OCI-LY7 (cell line): ENCODE measurements at regions not wholly inside any gene's neighbourhood (a gene's known extent, or its start where the extent isn't known, plus 50 kb on each side); places are given as distances from the start of the nearest gene placed in this dataset.

Source experiments
- BruUV-seq: library from RNA; stranded (reverse); fragments of 400-500 nt; replicated peaks from 2 replicates; lab custom pipeline; 2021; lab: Mats Ljungman, UMichigan
- CTCF ChIA-PET: fragments of 300-600 bp; sonication (Branson Sonifier 250); formaldehyde crosslinking; loops from one replicate; lab custom pipeline; 2022; ENCODE audit warnings: antibody characterized with exemption; ENCODE audit not compliant: unreplicated experiment; lab: Charles Lee
- POLR2A ChIA-PET: fragments of 300-600 bp; sonication (Branson Sonifier 250); formaldehyde crosslinking; loops from one replicate; lab custom pipeline; 2022; ENCODE audit warnings: antibody characterized with exemption; lab: Charles Lee
- DNase-seq: peaks from one replicate; pipeline ENCODE4 v3.0.0-alpha.2; 2015; ENCODE audit warnings: low spot score
- H2AFZ ChIP-seq: fragments of 200-600 bp; sonication (generic), shearing (Covaris generic); 2 replicates; pipeline ENCODE4 v1.6.1; 2014; ENCODE audit warnings: mild to moderate bottlenecking, antibody characterized with exemption, low read length, moderate library complexity
- H3K27ac ChIP-seq: fragments of 200-600 bp; sonication (generic); 2 replicates; pipeline ENCODE4 v1.5.1; 2014; ENCODE audit warnings: mixed run types, low read depth, mild to moderate bottlenecking, moderate library complexity, low read length, inconsistent platforms; ENCODE audit not compliant: poor library complexity, severe bottlenecking
- H3K36me3 ChIP-seq: fragments of 200-600 bp; sonication (generic); 2 replicates; pipeline ENCODE4 v1.6.1; 2014; ENCODE audit warnings: mild to moderate bottlenecking, antibody characterized with exemption, low read length, moderate library complexity, mixed read lengths; ENCODE audit not compliant: insufficient read depth
- H3K4me1 ChIP-seq: fragments of 200-600 bp; sonication (generic); 2 replicates; pipeline ENCODE4 v1.5.1; 2014; ENCODE audit warnings: mild to moderate bottlenecking, low read length; ENCODE audit not compliant: insufficient read depth, poor library complexity, severe bottlenecking
- H3K4me2 ChIP-seq: fragments of 200-600 bp; sonication (generic); 2 replicates; pipeline ENCODE4 v1.6.1; 2014; ENCODE audit warnings: mild to moderate bottlenecking, low read length
- H3K4me3 ChIP-seq: fragments of 200-600 bp; sonication (generic); 2 replicates; pipeline ENCODE4 v1.5.1; 2014; ENCODE audit warnings: mild to moderate bottlenecking, low read depth, low read length; ENCODE audit not compliant: poor library complexity, severe bottlenecking
- H3K79me2 ChIP-seq: fragments of 200-600 bp; sonication (generic); 2 replicates; pipeline ENCODE4 v1.6.1; 2016; ENCODE audit warnings: low read depth, mild to moderate bottlenecking, low read length, moderate library complexity, mixed read lengths; ENCODE audit not compliant: insufficient read depth
- H3K9me2 ChIP-seq: fragments of 200-600 bp; sonication (generic); 2 replicates; pipeline ENCODE4 v1.6.1; 2016; ENCODE audit warnings: mild to moderate bottlenecking, low read length, mixed read lengths; ENCODE audit not compliant: insufficient read depth
- H3K9me3 ChIP-seq: fragments of 200-600 bp; sonication (generic); 2 replicates; pipeline ENCODE4 v1.6.1; 2014; ENCODE audit warnings: mild to moderate bottlenecking, mixed run types, low read length, mixed read lengths
- H4K20me1 ChIP-seq: fragments of 200-600 bp; sonication (generic); 2 replicates; pipeline ENCODE4 v1.6.1; 2014; ENCODE audit warnings: mild to moderate bottlenecking, antibody characterized with exemption, low read length, moderate library complexity, mixed read lengths; ENCODE audit not compliant: insufficient read depth
- CTCF ChIP-seq: fragments of 200-600 bp; sonication (generic); conservative IDR thresholded peaks from 2 replicates; pipeline ENCODE4 v1.5.1; 2014; ENCODE audit warnings: mild to moderate bottlenecking, antibody characterized with exemption, low read length, moderate library complexity, mixed read lengths
- EZH2phosphoT487 ChIP-seq: fragments of 200-600 bp; sonication (generic); IDR thresholded peaks from 2 replicates; pipeline ENCODE4 v1.6.1; 2018; ENCODE audit warnings: low read depth, borderline replicate concordance, mild to moderate bottlenecking, mixed run types, antibody characterized with exemption, low read length, moderate library complexity, mixed read lengths
- intact Hi-C: fragments of 100-400 bp; cut with micrococcal nuclease; formaldehyde crosslinking; loops from one replicate; pipeline ENCODE4 v1.10.0; 2022; ENCODE audit not compliant: unreplicated experiment

- no TSS peak for BruUV-seq
- no peak overlapping the region for H2AFZ ChIP-seq
- no peak overlapping the region for H3K4me3 ChIP-seq
- H3K4me2 ChIP-seq: no peak overlapping the region
- H3K4me1 ChIP-seq: no peaks in the 10 kb centered on the region
- ChIA-PET POLR2A (interaction anchor here (0.5 to 1.3 kb wide), 4 partner anchors 12 to 848 kb away, joined by 3 to 8 read pairs (median 4); no protein-coding TSS in a partner anchor), CTCF (no interaction called here)
- H3K36me3 ChIP-seq: no peaks in the 10 kb centered on the region
- no peaks in the 10 kb centered on the region for H3K9me3 ChIP-seq
- H3K9me2 ChIP-seq: no peaks in the 10 kb centered on the region
- intact Hi-C loops: no loop called here
- no peak overlapping the region for H3K27ac ChIP-seq
- TF ChIP-seq EZH2phosphoT487 (no peak), CTCF (no peak)
- H4K20me1 ChIP-seq: no peaks in the 10 kb centered on the region
- no peaks in the 10 kb centered on the region for H3K79me2 ChIP-seq
- DNase-seq: no peak
These were observed 188.5 kb upstream of the EDIL3 start for GRCh38 chr5:84573017-84573712.

- DNase-seq: no peak
- Histone ChIP-seq H4K20me1 (no peaks in the 10 kb centered on the region), H3K27ac (no peak overlapping the region), H3K36me3 (no peaks in the 10 kb centered on the region), H3K4me2 (no peak overlapping the region), H3K4me3 (no peak overlapping the region), H3K9me2 (no peaks in the 10 kb centered on the region), H3K4me1 (no peaks in the 10 kb centered on the region), H3K79me2 (no peaks in the 10 kb centered on the region), H3K9me3 (no peaks in the 10 kb centered on the region), H2AFZ (no peak overlapping the region)
- no TSS peak for BruUV-seq
- intact Hi-C loops: no loop called here
- ChIA-PET POLR2A (interaction anchor here (0.5 to 0.7 kb wide), 2 partner anchors 22 to 1026 kb away, joined by 3 read pairs; no protein-coding TSS in a partner anchor), CTCF (no interaction called here)
- no peak for TF ChIP-seq CTCF
- no peak for TF ChIP-seq EZH2phosphoT487
These were observed 184.6 kb upstream of the EDIL3 start for GRCh38 chr5:84569307-84569706.

- no peak for DNase-seq
- Histone ChIP-seq H2AFZ (no peak overlapping the region), H3K4me1 (no peaks in the 10 kb centered on the region), H3K4me3 (no peak overlapping the region), H3K9me3 (no peaks in the 10 kb centered on the region), H3K27ac (no peak overlapping the region), H4K20me1 (no peaks in the 10 kb centered on the region), H3K79me2 (no peaks in the 10 kb centered on the region), H3K9me2 (no peaks in the 10 kb centered on the region), H3K36me3 (no peaks in the 10 kb centered on the region), H3K4me2 (no peak overlapping the region)
- intact Hi-C loops: no loop called here
- no TSS peak for BruUV-seq
- POLR2A ChIA-PET: no interaction called here
- CTCF ChIA-PET: no interaction called here
- TF ChIP-seq CTCF (no peak), EZH2phosphoT487 (no peak)
These were observed 183.5 kb upstream of the EDIL3 start for GRCh38 chr5:84568171-84568570.
